Adrenal gland (tissue), 9 donors: ENCODE measurements at regions not wholly inside any gene's neighbourhood (a gene's known extent, or its start where the extent isn't known, plus 50 kb on each side); places are given as distances from the start of the nearest gene placed in this dataset.

Experiments
- DNase-seq, 7 donors: peaks; one replicate each; pipeline ENCODE4 v3.0.0-alpha.2; 2019 to 2020
- H3K27ac ChIP-seq, 5 donors: fragments of 200-600 bp; sonication (generic) in 4 of 5; 1 replicate in 3 of 5; 2 replicates in 2 of 5; pipeline versions ENCODE4 v1.5.1 to v1.8.0; 2016 to 2020; ENCODE audit warnings: mild to moderate bottlenecking in 1 of 5
- H3K27me3 ChIP-seq: fragments of 200-600 bp; 2 replicates; pipeline ENCODE4 v1.8.0; 2021
- H3K36me3 ChIP-seq, 2 donors: fragments of 200-600 bp; replicated peaks in 1 of 2; 1 replicate in 1 of 2; 2 replicates in 1 of 2; pipeline versions ENCODE4 v1.5.1 to v1.8.0; 2018 to 2022
- H3K4me1 ChIP-seq, 2 donors: fragments of 200-600 bp; replicated peaks in 1 of 2; 1 replicate in 1 of 2; 2 replicates in 1 of 2; pipeline versions ENCODE4 v1.5.1 to v1.8.0; 2018 to 2021
- H3K4me3 ChIP-seq, 4 donors: fragments of 200-600 bp; sonication (generic) in 3 of 4; one replicate each; pipeline ENCODE4 v1.5.1; 2016 to 2018
- H3K9me3 ChIP-seq, 3 donors: fragments of 200-600 bp; sonication (generic) in 1 of 3; replicated peaks in 1 of 3; 1 replicate in 2 of 3; 2 replicates in 1 of 3; pipeline versions ENCODE4 v1.5.1 to v1.8.0; 2016 to 2021
- CTCF ChIP-seq, 6 experiments: fragments of 450-650 bp in 4 of 6; fragments of 200-600 bp in 2 of 6; sonication (generic) in 1 of 6; IDR thresholded peaks; 1 replicate in 5 of 6; 2 replicates in 1 of 6; pipeline versions ENCODE4 v1.5.1 to v1.8.0; 2016 to 2021; ENCODE audit warnings: antibody characterized with exemption in 6 of 6, mild to moderate bottlenecking in 2 of 6, moderate library complexity in 1 of 6
- POLR2A ChIP-seq, 2 donors: fragments of 450-650 bp; IDR thresholded peaks; one replicate each; pipeline ENCODE4 v1.6.1; 2017; ENCODE audit warnings: antibody characterized with exemption in 2 of 2, mild to moderate bottlenecking in 2 of 2, moderate library complexity in 1 of 2
- WGBS, 4 donors: extraction: QIAGEN DNeasy Blood & Tissue Kit in 2 of 4; methylation state at CpG; one replicate each; pipeline versions ENCODE4 v1.1.5 to v1.1.7; 2013 to 2017; 5-methylcytosine and 5-hydroxymethylcytosine counted together
- intact Hi-C, 2 donors: fragments of 100-400 bp; cut with DNase I; formaldehyde crosslinking; loops; one replicate each; pipeline versions ENCODE4 v1.14.1 to v1.15.0; 2022 to 2023
- donor health status: healthy with polysubstance abuse.
- donor health status: Bipolar disorder and iron deficiency.
- donor health status: DM: yes; HTN: yes; CAD: no.
- donor health status: DM: no; HTN: no; CAD: no.
- donor health status: DM: no; HTN: no; CAD: no.

- no peaks in the 10 kb centered on the region for H3K27me3 ChIP-seq
- WGBS, 4 donors: 50 to 57% (median 55%) methylated on average over 14 to 17 of the region's 17 CpGs
- no peaks in the 10 kb centered on the region for H3K9me3 ChIP-seq
- H3K36me3 ChIP-seq: no peaks in the 10 kb centered on the region
- no peak for DNase-seq
- H3K4me3 ChIP-seq: no peak overlapping the region
- TF ChIP-seq CTCF (IDR thresholded peaks at IDR 0.05) (no peak), POLR2A (IDR thresholded peaks at IDR 0.05) (no peak)
- H3K27ac ChIP-seq: no peak overlapping the region
- intact Hi-C loops: no loop called here
- no peaks in the 10 kb centered on the region for H3K4me1 ChIP-seq
Measured at GRCh38 chr1:25167269-25168192, 64.8 kb downstream of the SYF2 start.

GRCh38 chr1:25166847-25167246 lies 65.5 kb downstream of the SYF2 start:
- Histone ChIP-seq H3K27ac (no peak overlapping the region), H3K4me3 (no peak overlapping the region), H3K4me1 (no peaks in the 10 kb centered on the region), H3K36me3 (no peaks in the 10 kb centered on the region), H3K27me3 (no peaks in the 10 kb centered on the region), H3K9me3 (no peaks in the 10 kb centered on the region)
- WGBS, 4 donors: 78 to 96% (median 94%) methylated on average over 3 to 4 of the region's 4 CpGs
- intact Hi-C loops: no loop called here
- DNase-seq: no peak
- no peak for TF ChIP-seq POLR2A (IDR thresholded peaks at IDR 0.05)
- no peak for TF ChIP-seq CTCF (IDR thresholded peaks at IDR 0.05)

GRCh38 chr1:25163986-25164385 lies 68.3 kb downstream of the SYF2 start:
- intact Hi-C loops: no loop called here
- Histone ChIP-seq H3K9me3 (no peaks in the 10 kb centered on the region), H3K36me3 (no peaks in the 10 kb centered on the region), H3K4me1 (no peaks in the 10 kb centered on the region), H3K4me3 (no peak overlapping the region), H3K27ac (no peak overlapping the region), H3K27me3 (no peaks in the 10 kb centered on the region)
- DNase-seq: no peak
- WGBS, 4 donors: 83 to 95% (median 93%) methylated on average over 1 to 2 of the region's 2 CpGs
- TF ChIP-seq POLR2A (IDR thresholded peaks at IDR 0.05) (no peak), CTCF (IDR thresholded peaks at IDR 0.05) (no peak)

GRCh38 chr1:25161981-25162380 lies 70.3 kb downstream of the SYF2 start:
- H3K27ac ChIP-seq: no peak overlapping the region
- TF ChIP-seq POLR2A (IDR thresholded peaks at IDR 0.05): no peak
- no peak for TF ChIP-seq CTCF (IDR thresholded peaks at IDR 0.05)
- no peaks in the 10 kb centered on the region for H3K4me1 ChIP-seq
- 6 to 25% (median 7%) methylated on average over 2 of the region's 2 CpGs for WGBS, 4 donors
- no peak overlapping the region for H3K4me3 ChIP-seq
- no peaks in the 10 kb centered on the region for H3K36me3 ChIP-seq
- H3K9me3 ChIP-seq: no peaks in the 10 kb centered on the region
- intact Hi-C loops: no loop called here
- DNase-seq: no peak
- H3K27me3 ChIP-seq: no peaks in the 10 kb centered on the region
